ENCODE measurements at regions not wholly inside any gene's neighbourhood (a gene's known extent, or its start where the extent isn't known, plus 50 kb on each side); places are given as distances from the start of the nearest gene placed in this dataset.

DNA sequence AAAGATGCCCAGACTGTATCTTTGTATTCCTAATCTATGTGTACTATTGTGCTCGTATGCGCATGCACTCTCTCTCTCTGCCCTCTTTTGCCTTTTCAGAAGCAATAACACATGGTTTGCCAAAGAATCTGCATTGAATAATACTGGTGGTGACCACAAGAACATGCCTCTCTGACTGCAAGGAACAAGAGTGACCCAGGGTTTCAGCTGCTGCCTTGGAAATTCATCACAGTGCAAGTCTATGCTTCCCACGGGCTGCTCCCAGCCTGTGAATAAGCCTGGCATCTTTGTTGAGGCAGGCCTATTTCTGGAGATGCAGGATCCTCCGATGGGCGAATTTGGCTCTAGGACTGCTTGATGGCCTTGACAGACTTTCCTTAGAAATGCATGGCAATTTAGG, 689.4 kb upstream of the FANCL start:
- Histone ChIP-seq H3K9ac (ENCODE audit: low read length in 2 of 2) (no peak overlapping the region), H3K4me1 (ENCODE audit: control insufficient read depth, insufficient read depth, low read length) (no peaks in the 10 kb centered on the region), H3K27me3 (ENCODE audit: control insufficient read depth in 1 of 2, insufficient read depth in 2 of 2, low read length in 2 of 2) (no peaks in the 10 kb centered on the region), H3K36me3 (ENCODE audit: control insufficient read depth in 2 of 2, insufficient read depth in 2 of 2, low read length in 2 of 2) (no peaks in the 10 kb centered on the region), H3K27ac (ENCODE audit: low read length) (no peak overlapping the region), H3K4me3 (ENCODE audit: low read length in 2 of 2) (no peak overlapping the region), H3K9me3 (ENCODE audit: control insufficient read depth in 2 of 2, low read length in 2 of 2) (no peaks in the 10 kb centered on the region)

GRCh38 chr2:58928973-58929372, 687.8 kb upstream of the FANCL start:
- Histone ChIP-seq H3K4me1 (ENCODE audit: control insufficient read depth, insufficient read depth, low read length) (no peaks in the 10 kb centered on the region), H3K9me3 (ENCODE audit: control insufficient read depth in 2 of 2, low read length in 2 of 2) (no peaks in the 10 kb centered on the region), H3K4me3 (ENCODE audit: low read length in 2 of 2) (no peak overlapping the region), H3K27ac (ENCODE audit: low read length) (no peak overlapping the region), H3K36me3 (ENCODE audit: control insufficient read depth in 2 of 2, insufficient read depth in 2 of 2, low read length in 2 of 2) (no peaks in the 10 kb centered on the region), H3K9ac (ENCODE audit: low read length in 2 of 2) (no peak overlapping the region), H3K27me3 (ENCODE audit: control insufficient read depth in 1 of 2, insufficient read depth in 2 of 2, low read length in 2 of 2) (no peaks in the 10 kb centered on the region)

DNA sequence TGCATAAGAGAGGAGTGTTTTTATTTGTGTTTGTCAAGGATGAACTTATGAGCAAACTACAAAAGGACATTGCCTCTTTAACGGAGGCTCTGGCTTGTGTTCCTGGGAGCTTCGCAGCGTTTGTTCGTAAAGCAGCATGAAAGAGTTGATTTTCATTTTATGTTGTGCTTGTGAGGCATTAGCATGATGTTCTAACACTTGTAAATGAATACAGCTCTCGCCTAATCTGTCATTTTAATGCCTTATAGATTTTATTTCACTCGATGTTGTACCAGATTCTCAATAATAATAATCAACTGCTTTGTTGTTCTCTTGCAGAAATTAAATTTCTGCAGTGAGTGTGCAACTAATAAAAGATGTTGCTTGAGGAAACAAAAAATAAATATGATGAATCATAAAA, 687.3 kb upstream of the FANCL start:
- Histone ChIP-seq H3K27me3 (ENCODE audit: control insufficient read depth in 1 of 2, insufficient read depth in 2 of 2, low read length in 2 of 2) (no peaks in the 10 kb centered on the region), H3K27ac (ENCODE audit: low read length) (no peak overlapping the region), H3K9ac (ENCODE audit: low read length in 2 of 2) (no peak overlapping the region), H3K4me3 (ENCODE audit: low read length in 2 of 2) (no peak overlapping the region), H3K9me3 (ENCODE audit: control insufficient read depth in 2 of 2, low read length in 2 of 2) (no peaks in the 10 kb centered on the region), H3K36me3 (ENCODE audit: control insufficient read depth in 2 of 2, insufficient read depth in 2 of 2, low read length in 2 of 2) (no peaks in the 10 kb centered on the region), H3K4me1 (ENCODE audit: control insufficient read depth, insufficient read depth, low read length) (no peaks in the 10 kb centered on the region)

- H3K9me3 ChIP-seq (ENCODE audit: control insufficient read depth in 2 of 2, low read length in 2 of 2), result no peaks in the 10 kb centered on the region
- H3K4me3 ChIP-seq (ENCODE audit: low read length in 2 of 2), result no peak overlapping the region
- H3K27me3 ChIP-seq (ENCODE audit: control insufficient read depth in 1 of 2, insufficient read depth in 2 of 2, low read length in 2 of 2), result no peaks in the 10 kb centered on the region
- no peaks in the 10 kb centered on the region for H3K36me3 ChIP-seq (ENCODE audit: control insufficient read depth in 2 of 2, insufficient read depth in 2 of 2, low read length in 2 of 2)
- H3K9ac ChIP-seq (ENCODE audit: low read length in 2 of 2), result no peak overlapping the region
- H3K27ac ChIP-seq (ENCODE audit: low read length), result no peak overlapping the region
- H3K4me1 ChIP-seq (ENCODE audit: control insufficient read depth, insufficient read depth, low read length), result no peaks in the 10 kb centered on the region
These were observed 685.0 kb upstream of the FANCL start for GRCh38 chr2:58926112-58926511.

- Histone ChIP-seq H3K4me1 (ENCODE audit: control insufficient read depth, insufficient read depth, low read length) (no peaks in the 10 kb centered on the region), H3K9ac (ENCODE audit: low read length in 2 of 2) (no peak overlapping the region), H3K27me3 (ENCODE audit: control insufficient read depth in 1 of 2, insufficient read depth in 2 of 2, low read length in 2 of 2) (no peaks in the 10 kb centered on the region), H3K4me3 (ENCODE audit: low read length in 2 of 2) (no peak overlapping the region), H3K36me3 (ENCODE audit: control insufficient read depth in 2 of 2, insufficient read depth in 2 of 2, low read length in 2 of 2) (no peaks in the 10 kb centered on the region), H3K27ac (ENCODE audit: low read length) (no peak overlapping the region), H3K9me3 (ENCODE audit: control insufficient read depth in 2 of 2, low read length in 2 of 2) (no peaks in the 10 kb centered on the region)
These were observed 684.6 kb upstream of the FANCL start for GRCh38 chr2:58925676-58926081.

GRCh38 chr2:58923869-58924268, 682.7 kb upstream of the FANCL start:
- no peaks in the 10 kb centered on the region for H3K9me3 ChIP-seq (ENCODE audit: control insufficient read depth in 2 of 2, low read length in 2 of 2)
- H3K36me3 ChIP-seq (ENCODE audit: control insufficient read depth in 2 of 2, insufficient read depth in 2 of 2, low read length in 2 of 2), result no peaks in the 10 kb centered on the region
- no peak overlapping the region for H3K27ac ChIP-seq (ENCODE audit: low read length)
- no peak overlapping the region for H3K4me3 ChIP-seq (ENCODE audit: low read length in 2 of 2)
- no peaks in the 10 kb centered on the region for H3K27me3 ChIP-seq (ENCODE audit: control insufficient read depth in 1 of 2, insufficient read depth in 2 of 2, low read length in 2 of 2)
- no peak overlapping the region for H3K9ac ChIP-seq (ENCODE audit: low read length in 2 of 2)
- H3K4me1 ChIP-seq (ENCODE audit: control insufficient read depth, insufficient read depth, low read length), result no peaks in the 10 kb centered on the region

DNA sequence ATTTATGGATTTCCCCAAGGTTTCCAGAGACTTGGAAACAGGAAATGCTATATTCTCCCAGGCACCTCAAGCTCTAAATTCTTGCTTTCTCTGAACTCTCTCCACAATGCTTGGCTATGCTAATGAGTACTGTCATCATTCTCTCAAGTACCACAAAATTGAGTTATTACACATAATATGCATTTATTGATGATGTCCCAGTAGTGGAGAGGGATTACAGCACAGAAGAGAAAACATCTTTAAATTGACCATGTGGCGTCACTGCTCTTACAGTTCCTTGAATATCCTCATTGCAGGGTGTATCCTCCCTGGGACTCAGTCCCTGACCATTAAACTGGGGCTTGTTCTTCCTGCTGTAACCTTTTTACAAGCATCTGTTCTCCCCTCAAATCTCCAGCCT, 681.1 kb upstream of the FANCL start:
- Histone ChIP-seq H3K4me3 (ENCODE audit: low read length in 2 of 2) (no peak overlapping the region), H3K9ac (ENCODE audit: low read length in 2 of 2) (no peak overlapping the region), H3K27ac (ENCODE audit: low read length) (no peak overlapping the region), H3K27me3 (ENCODE audit: control insufficient read depth in 1 of 2, insufficient read depth in 2 of 2, low read length in 2 of 2) (no peaks in the 10 kb centered on the region), H3K9me3 (ENCODE audit: control insufficient read depth in 2 of 2, low read length in 2 of 2) (no peaks in the 10 kb centered on the region), H3K4me1 (ENCODE audit: control insufficient read depth, insufficient read depth, low read length) (no peaks in the 10 kb centered on the region), H3K36me3 (ENCODE audit: control insufficient read depth in 2 of 2, insufficient read depth in 2 of 2, low read length in 2 of 2) (no peaks in the 10 kb centered on the region)

DNA sequence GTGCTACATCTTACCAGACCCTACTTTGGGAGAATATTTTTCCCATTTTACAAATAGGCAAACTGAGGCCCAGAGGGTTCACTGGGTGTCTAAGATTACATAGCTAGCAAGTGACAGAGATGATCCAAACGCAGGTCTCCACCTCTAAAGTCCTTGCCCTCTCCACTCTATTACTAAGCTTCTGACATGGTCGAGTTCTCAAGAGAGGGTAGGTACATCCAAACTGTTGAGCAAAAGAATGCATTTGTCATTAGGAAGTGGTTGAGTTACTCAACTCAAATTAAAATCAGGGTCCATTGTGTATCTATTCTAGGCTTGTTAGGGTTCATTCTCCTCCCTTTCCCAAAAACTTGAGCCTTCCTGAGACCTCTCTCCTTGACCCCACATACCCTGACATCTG, 680.6 kb upstream of the FANCL start:
- no peak overlapping the region for H3K27ac ChIP-seq (ENCODE audit: low read length)
- H3K4me3 ChIP-seq (ENCODE audit: low read length in 2 of 2), result no peak overlapping the region
- H3K9me3 ChIP-seq (ENCODE audit: control insufficient read depth in 2 of 2, low read length in 2 of 2), result no peaks in the 10 kb centered on the region
- H3K36me3 ChIP-seq (ENCODE audit: control insufficient read depth in 2 of 2, insufficient read depth in 2 of 2, low read length in 2 of 2), result no peaks in the 10 kb centered on the region
- H3K9ac ChIP-seq (ENCODE audit: low read length in 2 of 2), result no peak overlapping the region
- H3K27me3 ChIP-seq (ENCODE audit: control insufficient read depth in 1 of 2, insufficient read depth in 2 of 2, low read length in 2 of 2), result no peaks in the 10 kb centered on the region
- H3K4me1 ChIP-seq (ENCODE audit: control insufficient read depth, insufficient read depth, low read length), result no peaks in the 10 kb centered on the region

DNA sequence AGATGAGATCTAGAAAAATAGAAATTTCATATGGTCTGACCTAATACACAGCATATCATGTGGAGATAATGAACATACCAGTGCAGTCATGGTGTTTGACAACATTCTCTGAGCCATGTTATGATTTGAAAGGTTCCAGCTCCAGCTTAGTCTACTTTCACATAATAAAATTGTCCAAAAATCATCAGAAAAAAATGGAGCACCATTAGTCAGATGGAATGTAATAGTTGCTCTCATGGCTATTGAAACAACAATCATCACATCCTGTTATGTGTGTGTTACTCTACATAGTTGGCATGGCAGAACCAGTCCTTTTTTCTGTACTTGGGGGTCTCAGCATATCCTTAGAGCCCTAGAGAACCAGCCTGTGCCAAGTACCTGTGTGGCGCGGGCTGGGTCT, 678.9 kb upstream of the FANCL start:
- no peaks in the 10 kb centered on the region for H3K36me3 ChIP-seq (ENCODE audit: control insufficient read depth in 2 of 2, insufficient read depth in 2 of 2, low read length in 2 of 2)
- H3K4me1 ChIP-seq (ENCODE audit: control insufficient read depth, insufficient read depth, low read length), result no peaks in the 10 kb centered on the region
- H3K9ac ChIP-seq (ENCODE audit: low read length in 2 of 2), result no peak overlapping the region
- H3K27me3 ChIP-seq (ENCODE audit: control insufficient read depth in 1 of 2, insufficient read depth in 2 of 2, low read length in 2 of 2), result no peaks in the 10 kb centered on the region
- H3K4me3 ChIP-seq (ENCODE audit: low read length in 2 of 2), result no peak overlapping the region
- H3K27ac ChIP-seq (ENCODE audit: low read length), result no peak overlapping the region
- no peaks in the 10 kb centered on the region for H3K9me3 ChIP-seq (ENCODE audit: control insufficient read depth in 2 of 2, low read length in 2 of 2)

DNA sequence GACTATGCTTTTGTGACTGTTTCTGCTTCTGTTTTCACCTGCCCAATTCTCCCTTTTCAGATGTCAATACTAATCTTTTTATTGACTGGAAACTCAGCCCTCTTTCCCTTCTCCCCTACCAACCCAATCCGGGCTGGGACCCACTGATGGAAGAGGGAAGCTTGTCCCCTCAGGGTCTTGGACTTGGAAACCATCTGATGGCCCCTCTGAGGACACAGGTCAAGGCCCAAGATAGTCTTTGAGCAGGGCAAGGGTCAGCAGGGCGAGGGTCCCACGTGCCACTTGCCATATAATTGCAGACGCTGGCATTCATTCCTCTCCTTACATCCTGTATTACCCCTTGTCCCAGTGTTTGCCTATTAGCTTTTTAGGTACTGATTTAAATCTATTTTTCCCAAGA, 678.2 kb upstream of the FANCL start:
- Histone ChIP-seq H3K4me3 (ENCODE audit: low read length in 2 of 2) (no peak overlapping the region), H3K9ac (ENCODE audit: low read length in 2 of 2) (no peak overlapping the region), H3K9me3 (ENCODE audit: control insufficient read depth in 2 of 2, low read length in 2 of 2) (no peaks in the 10 kb centered on the region), H3K4me1 (ENCODE audit: control insufficient read depth, insufficient read depth, low read length) (no peaks in the 10 kb centered on the region), H3K27ac (ENCODE audit: low read length) (no peak overlapping the region), H3K36me3 (ENCODE audit: control insufficient read depth in 2 of 2, insufficient read depth in 2 of 2, low read length in 2 of 2) (no peaks in the 10 kb centered on the region), H3K27me3 (ENCODE audit: control insufficient read depth in 1 of 2, insufficient read depth in 2 of 2, low read length in 2 of 2) (no peaks in the 10 kb centered on the region)

- Histone ChIP-seq H3K27ac (ENCODE audit: low read length) (no peak overlapping the region), H3K4me3 (ENCODE audit: low read length in 2 of 2) (no peak overlapping the region), H3K4me1 (ENCODE audit: control insufficient read depth, insufficient read depth, low read length) (no peaks in the 10 kb centered on the region), H3K27me3 (ENCODE audit: control insufficient read depth in 1 of 2, insufficient read depth in 2 of 2, low read length in 2 of 2) (no peaks in the 10 kb centered on the region), H3K36me3 (ENCODE audit: control insufficient read depth in 2 of 2, insufficient read depth in 2 of 2, low read length in 2 of 2) (no peaks in the 10 kb centered on the region), H3K9ac (ENCODE audit: low read length in 2 of 2) (no peak overlapping the region), H3K9me3 (ENCODE audit: control insufficient read depth in 2 of 2, low read length in 2 of 2) (no peaks in the 10 kb centered on the region)
These were observed 677.0 kb upstream of the FANCL start for GRCh38 chr2:58918141-58918540.

- no peaks in the 10 kb centered on the region for H3K27me3 ChIP-seq (ENCODE audit: control insufficient read depth in 1 of 2, insufficient read depth in 2 of 2, low read length in 2 of 2)
- no peaks in the 10 kb centered on the region for H3K4me1 ChIP-seq (ENCODE audit: control insufficient read depth, insufficient read depth, low read length)
- no peaks in the 10 kb centered on the region for H3K36me3 ChIP-seq (ENCODE audit: control insufficient read depth in 2 of 2, insufficient read depth in 2 of 2, low read length in 2 of 2)
- H3K27ac ChIP-seq (ENCODE audit: low read length), result no peak overlapping the region
- no peaks in the 10 kb centered on the region for H3K9me3 ChIP-seq (ENCODE audit: control insufficient read depth in 2 of 2, low read length in 2 of 2)
- no peak overlapping the region for H3K4me3 ChIP-seq (ENCODE audit: low read length in 2 of 2)
- H3K9ac ChIP-seq (ENCODE audit: low read length in 2 of 2), result no peak overlapping the region
These were observed 676.5 kb upstream of the FANCL start for GRCh38 chr2:58917596-58917995.
